ENCODE measurements at regions not wholly inside any gene's neighbourhood (a gene's known extent, or its start where the extent isn't known, plus 50 kb on each side); places are given as distances from the start of the nearest gene placed in this dataset.

GRCh38 chr1:244286341-244286740 is 165.4 kb downstream of the ADSS2 start:
- no peak for TF ChIP-seq ZFX (IDR thresholded peaks at IDR 0.05)
- no peak for TF ChIP-seq CTCF (conservative IDR thresholded peaks at IDR 0.05)
- no peak overlapping the region for H3K27ac ChIP-seq

- no peak overlapping the region for H3K27ac ChIP-seq
- no peak for TF ChIP-seq CTCF (conservative IDR thresholded peaks at IDR 0.05)
- TF ChIP-seq ZFX (IDR thresholded peaks at IDR 0.05): no peak
Measured at GRCh38 chr1:244287726-244288125, 164.0 kb downstream of the ADSS2 start.

- H3K27ac ChIP-seq: no peak overlapping the region
- no peak for TF ChIP-seq CTCF (conservative IDR thresholded peaks at IDR 0.05)
- no peak for TF ChIP-seq ZFX (IDR thresholded peaks at IDR 0.05)
Measured at GRCh38 chr1:244288663-244289062, 163.0 kb downstream of the ADSS2 start.

- TF ChIP-seq ZFX (IDR thresholded peaks at IDR 0.05) (no peak), CTCF (conservative IDR thresholded peaks at IDR 0.05) (no peak)
- no peak overlapping the region for H3K27ac ChIP-seq
Measured at GRCh38 chr1:244289991-244290785, 161.5 kb downstream of the ADSS2 start.

GRCh38 chr1:244291236-244292201 is 160.2 kb downstream of the ADSS2 start:
- TF ChIP-seq CTCF (conservative IDR thresholded peaks at IDR 0.05) (no peak), ZFX (IDR thresholded peaks at IDR 0.05) (no peak)
- no peak overlapping the region for H3K27ac ChIP-seq

- TF ChIP-seq ZFX (IDR thresholded peaks at IDR 0.05) (no peak), CTCF (conservative IDR thresholded peaks at IDR 0.05) (no peak)
- H3K27ac ChIP-seq: no peak overlapping the region
Measured at GRCh38 chr1:244294599-244295224, 157.0 kb downstream of the ADSS2 start.

Measured in C4-2B (cell line).